Liver (tissue), 3 donors: ENCODE measurements at regions not wholly inside any gene's neighbourhood (a gene's known extent, or its start where the extent isn't known, plus 50 kb on each side); places are given as distances from the start of the nearest gene placed in this dataset.

ENCODE experiments used
- FOXA1 ChIP-seq: IDR thresholded peaks from 2 replicates; pipeline ENCODE4 v1.6.1; 2016; ENCODE audit warnings: antibody characterized with exemption
- RAD21 ChIP-seq, 2 donors: IDR thresholded peaks; 2 replicates each; pipeline ENCODE4 v1.6.1; 2016; ENCODE audit warnings: antibody characterized with exemption in 2 of 2, mild to moderate bottlenecking in 2 of 2
- RXRA ChIP-seq, 2 donors: IDR thresholded peaks; 2 replicates each; pipeline ENCODE4 v1.6.1; 2017 to 2018; ENCODE audit warnings: antibody characterized with exemption in 2 of 2, mild to moderate bottlenecking in 1 of 2
- TAF1 ChIP-seq: conservative IDR thresholded peaks from 2 replicates; pipeline ENCODE4 v1.6.1; 2016; ENCODE audit warnings: antibody characterized with exemption, mild to moderate bottlenecking
- YY1 ChIP-seq: IDR thresholded peaks from 2 replicates; pipeline ENCODE4 v1.6.1; 2016; ENCODE audit warnings: antibody characterized with exemption, mild to moderate bottlenecking
- TF ChIP-seq, protein P1 (sequence below): fragments of 150-350 bp; IDR thresholded peaks from 2 replicates; pipeline ENCODE4 v1.5.1; 2017; ENCODE audit warnings: improper control_type of control experiment, low read depth, low read length; ENCODE audit not compliant: missing input control
- donor health status: healthy.
- donor health status: healthy.

DNA sequence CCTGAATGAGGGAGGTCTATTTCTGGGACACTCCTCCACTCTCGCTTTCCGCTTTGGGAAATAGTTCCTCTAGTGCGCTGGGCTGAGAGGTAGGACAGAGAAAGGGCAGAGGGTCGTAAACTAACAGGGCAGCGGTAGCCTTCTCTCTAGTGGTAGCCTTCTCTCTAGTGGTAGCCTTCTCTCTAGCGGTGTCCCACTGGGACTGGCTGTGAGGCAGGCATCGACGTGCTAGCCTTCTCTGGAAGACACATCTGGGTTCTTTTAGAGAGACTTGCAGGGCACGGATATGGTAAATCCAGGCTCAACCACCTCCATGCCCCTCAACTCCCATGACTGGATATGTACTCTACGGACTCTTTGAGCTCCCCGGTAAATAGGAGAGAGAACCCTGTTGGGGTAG is 74.7 kb upstream of the SLC22A16 start:
- TF ChIP-seq RXRA (IDR thresholded peaks at IDR 0.05) (no peak), FOXA1 (no peak), TAF1 (no peak), YY1 (no peak), RAD21 (IDR thresholded peaks at IDR 0.05) (no peak)
- TF ChIP-seq, protein P1, sequence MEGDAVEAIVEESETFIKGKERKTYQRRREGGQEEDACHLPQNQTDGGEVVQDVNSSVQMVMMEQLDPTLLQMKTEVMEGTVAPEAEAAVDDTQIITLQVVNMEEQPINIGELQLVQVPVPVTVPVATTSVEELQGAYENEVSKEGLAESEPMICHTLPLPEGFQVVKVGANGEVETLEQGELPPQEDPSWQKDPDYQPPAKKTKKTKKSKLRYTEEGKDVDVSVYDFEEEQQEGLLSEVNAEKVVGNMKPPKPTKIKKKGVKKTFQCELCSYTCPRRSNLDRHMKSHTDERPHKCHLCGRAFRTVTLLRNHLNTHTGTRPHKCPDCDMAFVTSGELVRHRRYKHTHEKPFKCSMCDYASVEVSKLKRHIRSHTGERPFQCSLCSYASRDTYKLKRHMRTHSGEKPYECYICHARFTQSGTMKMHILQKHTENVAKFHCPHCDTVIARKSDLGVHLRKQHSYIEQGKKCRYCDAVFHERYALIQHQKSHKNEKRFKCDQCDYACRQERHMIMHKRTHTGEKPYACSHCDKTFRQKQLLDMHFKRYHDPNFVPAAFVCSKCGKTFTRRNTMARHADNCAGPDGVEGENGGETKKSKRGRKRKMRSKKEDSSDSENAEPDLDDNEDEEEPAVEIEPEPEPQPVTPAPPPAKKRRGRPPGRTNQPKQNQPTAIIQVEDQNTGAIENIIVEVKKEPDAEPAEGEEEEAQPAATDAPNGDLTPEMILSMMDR, result no peak
